UCSD-AML1 (cell line): ENCODE measurements at regions not wholly inside any gene's neighbourhood (a gene's known extent, or its start where the extent isn't known, plus 50 kb on each side); places are given as distances from the start of the nearest gene placed in this dataset.
"Not testable (repeated sequence)": the region's sequence is repeated elsewhere in the genome, so short reads cannot be mapped to it uniquely, and the experiment has no call there.

Experiments used
- DNase-seq: peaks from one replicate; lab custom pipeline; 2025; ENCODE audit not compliant: unreplicated experiment; lab: John Stamatoyannopoulos, UW

DNA sequence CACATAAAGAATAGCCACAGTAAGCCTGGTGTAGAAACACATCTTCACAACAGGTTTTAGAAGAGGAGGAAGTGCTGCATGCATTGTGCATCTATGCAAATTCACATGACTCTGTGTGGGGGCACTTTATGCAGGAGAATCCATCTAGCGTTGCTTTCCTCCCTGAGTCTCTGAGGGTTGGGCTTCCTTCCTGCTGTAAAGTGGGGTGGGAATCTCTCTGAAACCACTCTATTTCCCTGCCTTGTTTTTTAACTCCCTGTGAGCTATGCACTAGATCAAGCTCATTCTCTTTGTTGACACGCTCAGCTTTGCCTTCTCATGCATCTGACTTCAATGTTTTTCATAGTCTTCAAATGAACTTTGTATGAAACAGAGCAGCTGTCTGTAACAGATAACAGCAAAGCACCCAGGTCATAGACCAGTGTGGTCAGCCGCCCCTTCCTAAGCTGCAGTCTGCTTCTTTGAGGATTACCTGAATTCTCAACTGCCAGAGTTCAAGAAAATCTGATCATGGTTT lies 102.7 kb upstream of the DPH5 start:
- peak; percentile 44 for DNase-seq

DNA sequence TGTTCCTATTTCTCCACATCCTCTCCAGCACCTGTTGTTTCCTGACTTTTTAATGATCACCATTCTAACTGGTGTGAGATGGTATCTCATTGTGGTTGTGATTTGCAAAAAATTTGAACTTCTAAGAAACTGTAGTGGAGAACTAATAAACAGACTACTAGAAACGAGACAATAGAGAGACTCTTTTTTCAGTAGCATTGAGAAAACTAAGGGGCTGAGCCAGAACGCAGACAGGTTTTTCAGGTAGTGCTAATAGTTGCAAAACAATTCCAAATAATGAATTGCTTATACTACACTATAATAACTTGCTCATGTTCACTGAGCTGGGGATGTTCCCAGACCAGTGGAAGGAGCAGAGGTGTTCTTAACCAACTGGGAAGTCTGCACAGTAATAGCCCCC lies 98.8 kb upstream of the DPH5 start:
- no peak for DNase-seq

DNA sequence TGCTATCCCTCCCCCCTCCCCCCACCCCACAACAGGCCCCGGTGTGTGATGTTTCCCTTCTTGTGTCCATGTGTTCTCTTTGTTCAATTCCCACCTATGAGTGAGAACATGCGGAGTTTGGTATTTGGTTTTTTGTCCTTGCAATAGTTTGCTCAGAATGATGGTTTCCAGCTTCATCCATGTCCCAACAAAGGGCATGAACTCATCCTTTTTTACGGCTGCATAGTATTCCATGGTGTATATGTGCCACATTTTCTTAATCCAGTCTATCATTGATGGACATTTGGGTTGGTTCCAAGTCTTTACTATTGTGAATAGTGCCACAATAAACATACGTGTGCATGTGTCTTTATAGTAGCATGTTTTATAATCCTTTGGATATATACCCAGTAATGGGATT lies 98.3 kb upstream of the DPH5 start:
- DNase-seq = not testable (repeated sequence)

DNA sequence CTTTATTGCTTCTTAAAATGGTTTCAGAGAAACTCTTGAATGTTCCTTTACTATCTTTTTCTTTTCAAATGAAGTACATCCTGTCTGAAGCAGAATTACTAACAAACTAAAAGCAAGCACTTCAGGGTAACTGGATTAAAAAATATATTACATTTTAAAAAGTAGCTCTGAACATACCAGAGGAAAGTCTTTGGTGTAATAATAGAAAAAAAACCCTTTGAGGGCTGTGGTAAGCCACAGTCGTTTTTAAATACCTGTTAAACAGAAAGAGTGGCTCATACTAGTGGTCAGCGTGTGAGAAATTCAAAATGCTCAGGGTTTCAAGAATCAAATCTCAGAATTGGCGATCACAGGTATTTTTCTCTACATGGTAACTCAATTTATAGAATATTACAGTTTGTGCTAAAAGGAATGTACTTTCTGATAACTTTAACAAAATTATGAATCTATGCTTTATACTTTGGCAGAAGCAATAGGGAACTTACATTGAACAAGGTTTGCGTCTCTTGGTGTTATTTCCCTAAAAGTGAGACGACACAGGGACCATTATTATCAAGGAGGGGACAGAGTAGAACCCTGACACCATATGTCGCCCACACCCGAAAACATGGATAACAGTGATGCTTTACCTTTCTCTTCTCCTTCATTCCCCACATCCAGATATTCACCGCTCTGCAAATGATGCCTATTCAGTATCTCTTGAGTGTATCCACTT lies 97.0 kb upstream of the DPH5 start:
- DNase-seq = no peak

DNA sequence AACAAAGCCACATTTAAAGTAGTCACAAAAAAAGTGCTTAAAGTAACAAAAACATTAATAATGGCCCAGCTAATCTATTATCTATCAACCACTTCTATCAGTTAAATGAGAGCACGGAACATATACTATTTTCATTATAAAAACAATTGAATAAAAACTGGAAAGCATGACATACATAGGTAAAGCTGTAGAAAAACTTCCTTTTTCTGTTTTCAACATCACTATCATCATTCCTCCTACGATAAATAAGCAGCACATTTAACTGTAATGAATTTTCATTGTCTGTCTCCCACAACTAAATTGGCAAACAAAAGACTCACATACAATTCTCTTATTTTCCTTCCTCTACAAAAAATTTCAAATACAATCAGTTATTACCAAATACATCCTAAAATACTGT lies 96.4 kb upstream of the DPH5 start:
- DNase-seq = no peak

DNA sequence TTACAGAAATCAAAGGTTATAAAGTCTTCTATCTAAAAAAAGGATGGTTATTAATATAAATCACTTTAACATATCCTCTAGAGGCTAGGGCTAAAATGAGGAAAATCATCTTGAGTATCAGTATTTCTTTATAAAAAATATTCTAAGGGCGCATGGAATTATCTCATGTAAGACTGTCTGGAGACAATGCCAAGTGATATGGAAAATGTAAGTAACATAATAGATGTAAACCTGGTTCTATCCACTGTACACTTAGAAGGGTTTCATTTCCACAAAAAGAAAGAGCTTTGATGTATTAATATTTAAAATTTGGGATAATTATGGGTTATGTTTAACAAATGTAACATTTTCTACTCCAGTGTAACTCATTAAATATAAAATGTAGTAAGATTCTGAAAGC lies 95.9 kb upstream of the DPH5 start:
- DNase-seq = no peak

DNA sequence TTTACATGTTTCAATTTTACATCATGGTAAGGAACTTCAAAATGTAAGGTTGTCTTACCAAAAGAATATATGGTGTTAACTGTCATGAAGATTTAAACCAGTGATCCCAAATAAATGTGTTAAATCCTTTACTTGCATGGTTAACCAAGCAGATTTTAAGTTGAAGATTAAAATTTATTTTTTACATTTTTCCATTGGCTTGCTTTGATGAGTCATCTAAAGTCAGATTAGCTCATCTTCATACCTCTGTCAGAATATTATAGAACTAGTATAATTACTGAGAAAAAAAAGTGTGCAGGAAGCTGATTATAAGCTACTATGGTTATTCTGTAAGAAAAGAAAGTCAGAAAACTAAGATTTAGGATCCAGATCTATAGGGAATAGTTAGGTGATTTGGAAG lies 95.3 kb upstream of the DPH5 start:
- DNase-seq = no peak

DNA sequence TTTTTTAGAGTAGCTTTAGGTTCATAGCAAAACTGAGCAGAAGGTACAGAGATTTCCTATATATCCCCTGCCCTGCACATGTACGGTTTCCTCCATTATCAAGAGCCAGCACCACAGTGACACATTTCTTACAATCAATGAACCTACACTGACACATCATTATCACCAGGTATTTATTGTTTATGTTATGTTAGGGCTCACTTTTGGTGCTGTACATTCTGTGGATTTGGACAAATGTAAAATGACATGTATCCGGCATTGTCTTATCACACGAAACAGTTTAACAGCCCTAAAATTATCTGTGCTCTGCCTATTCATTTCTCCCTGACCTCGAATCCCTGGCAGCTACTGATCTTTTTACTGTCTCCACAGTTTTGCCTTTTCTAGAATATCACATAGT lies 93.7 kb upstream of the DPH5 start:
- DNase-seq = no peak

DNA sequence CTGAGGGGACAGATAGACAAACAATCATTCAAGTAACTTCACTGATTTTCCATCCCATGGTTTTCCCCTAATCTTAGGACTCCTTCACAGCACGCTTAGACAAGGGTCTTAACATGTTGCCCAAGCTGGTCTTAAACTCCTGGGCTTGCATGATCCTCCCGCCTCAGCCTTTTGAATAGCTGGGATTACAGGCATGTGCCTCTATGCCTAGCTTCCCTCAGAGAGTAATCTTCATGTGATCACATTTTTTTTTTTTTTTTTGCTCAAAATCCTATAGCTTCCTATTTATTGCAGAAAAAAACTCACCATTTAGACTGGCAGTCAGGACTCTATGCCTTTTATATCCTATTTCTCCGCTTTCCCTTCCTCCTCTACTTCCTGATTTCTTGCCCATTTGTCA lies 90.4 kb upstream of the DPH5 start:
- DNase-seq = no peak

DNA sequence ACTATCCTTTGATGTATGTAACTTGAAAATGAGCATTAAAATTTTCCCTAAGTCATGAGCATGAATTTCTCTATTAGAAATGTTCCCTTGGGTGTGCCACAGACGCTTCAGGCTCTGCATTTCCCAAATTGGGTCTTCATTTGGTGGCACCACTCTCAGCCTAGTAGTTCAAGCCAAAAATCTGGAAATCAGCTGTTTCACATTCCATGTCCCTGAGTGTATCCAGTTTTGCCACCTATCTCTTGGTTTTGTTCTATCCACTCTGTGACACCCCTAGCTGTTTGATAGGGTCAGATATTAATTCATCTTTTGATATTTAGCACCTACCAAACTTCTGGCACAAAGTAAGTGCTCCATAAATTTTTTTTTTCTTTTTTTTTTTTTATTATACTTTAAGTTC lies 89.5 kb upstream of the DPH5 start:
- no peak for DNase-seq

DNA sequence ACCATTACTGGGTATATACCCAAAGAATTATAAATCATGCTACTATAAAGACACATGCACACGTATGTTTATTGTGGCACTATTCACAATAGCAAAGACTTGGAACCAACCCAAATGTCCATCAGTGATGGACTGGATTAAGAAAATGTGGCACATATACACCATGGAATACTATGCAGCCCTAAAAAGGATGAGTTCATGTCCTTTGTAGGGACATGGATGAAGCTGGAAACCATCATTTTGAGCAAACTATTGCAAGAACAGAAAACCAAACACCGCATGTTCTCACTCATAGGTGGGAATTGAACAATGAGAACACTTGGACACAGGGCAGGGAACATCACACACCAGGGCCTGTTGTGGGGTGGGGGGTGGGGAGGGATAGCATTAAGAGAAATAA lies 88.5 kb upstream of the DPH5 start:
- DNase-seq = not testable (repeated sequence)

DNA sequence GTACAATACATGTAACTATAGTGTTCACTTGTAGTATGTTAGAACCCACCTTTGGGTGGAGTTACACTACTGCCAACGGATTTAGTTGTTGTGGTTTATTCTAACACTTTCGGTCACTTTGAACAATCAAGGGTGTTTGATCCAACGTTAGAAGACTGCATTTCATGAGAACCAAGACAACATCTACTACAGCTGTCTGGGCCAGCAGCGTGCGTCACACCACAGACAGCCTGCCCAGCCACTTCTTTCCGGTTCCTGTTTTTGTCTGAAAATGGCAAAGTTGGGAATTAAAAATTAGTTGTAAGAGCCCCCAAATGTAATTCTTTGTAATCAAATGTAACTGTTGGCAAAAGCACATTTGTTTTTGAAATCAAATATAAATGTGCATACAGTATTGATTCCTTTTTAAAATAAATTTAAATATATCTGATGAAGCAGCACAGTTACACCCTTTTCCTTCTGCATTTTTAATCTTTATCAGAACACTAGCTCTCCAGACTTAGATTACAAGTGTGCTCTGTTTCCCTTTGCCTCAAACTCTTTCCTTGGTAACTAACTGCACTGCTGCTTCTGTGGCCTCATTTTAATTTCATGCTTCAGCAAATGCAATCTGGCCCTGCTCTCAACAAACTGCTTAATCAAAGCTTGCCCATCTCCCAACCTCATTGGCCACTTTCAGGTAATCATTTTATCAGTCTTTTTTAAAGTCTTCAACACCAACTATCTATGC lies 86.6 kb upstream of the DPH5 start:
- DNase-seq = peak; percentile 67

DNA sequence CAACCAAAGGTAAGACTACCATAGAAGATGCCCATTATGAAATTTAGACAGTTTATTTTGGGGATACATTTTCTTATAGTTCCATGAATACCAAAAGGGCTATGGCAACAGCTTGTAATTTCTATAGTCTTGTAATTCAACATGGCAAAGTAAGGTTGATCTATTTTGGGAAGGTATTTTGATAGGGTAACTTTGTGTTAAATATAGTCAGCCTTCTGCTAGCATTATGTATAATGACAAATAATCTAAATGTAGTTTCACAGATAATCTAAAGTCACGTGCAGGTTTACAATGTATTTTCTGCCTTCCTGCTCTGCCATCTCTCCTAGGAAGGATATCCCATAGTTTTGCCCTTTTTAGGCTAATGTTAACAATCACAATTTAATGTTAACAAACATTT lies 85.9 kb upstream of the DPH5 start:
- DNase-seq = no peak

DNA sequence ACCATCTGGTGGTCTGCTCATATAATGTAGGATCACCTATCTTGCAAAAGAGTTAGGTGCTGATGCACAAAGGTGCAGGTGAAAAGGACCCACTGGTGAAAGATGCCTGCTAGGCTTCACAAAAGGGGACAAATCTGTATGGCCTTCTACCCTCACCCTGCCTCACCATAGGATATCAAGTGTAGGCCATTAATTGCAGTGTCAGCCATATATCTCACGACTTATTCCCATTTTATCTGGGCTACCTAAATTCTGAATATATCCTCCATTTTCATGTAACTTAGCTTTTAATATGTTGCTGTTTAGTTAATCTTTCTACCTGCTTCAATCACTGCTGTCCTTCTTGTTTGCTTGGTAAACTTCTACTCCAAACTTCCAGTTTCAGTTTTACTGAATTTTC lies 84.2 kb upstream of the DPH5 start:
- no peak for DNase-seq

DNA sequence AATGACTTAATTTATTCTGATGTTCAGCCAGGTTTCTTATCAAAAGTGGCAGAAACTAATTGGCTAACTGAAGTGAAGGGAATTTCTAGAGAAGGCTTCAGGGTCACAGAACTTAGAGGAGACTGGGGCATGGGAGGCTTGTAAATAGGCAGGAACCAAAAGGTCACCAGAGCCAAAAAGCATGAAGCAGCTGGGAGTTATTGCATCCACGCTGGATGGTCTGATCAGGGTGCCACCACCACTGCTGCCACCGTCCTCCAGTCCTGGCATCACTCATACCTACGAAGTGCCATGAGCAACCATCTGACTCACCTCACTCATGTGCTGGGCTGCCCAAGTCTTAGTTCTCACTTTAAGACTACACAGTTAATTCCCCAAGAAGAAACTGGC lies 82.5 kb upstream of the DPH5 start:
- DNase-seq = no peak

DNA sequence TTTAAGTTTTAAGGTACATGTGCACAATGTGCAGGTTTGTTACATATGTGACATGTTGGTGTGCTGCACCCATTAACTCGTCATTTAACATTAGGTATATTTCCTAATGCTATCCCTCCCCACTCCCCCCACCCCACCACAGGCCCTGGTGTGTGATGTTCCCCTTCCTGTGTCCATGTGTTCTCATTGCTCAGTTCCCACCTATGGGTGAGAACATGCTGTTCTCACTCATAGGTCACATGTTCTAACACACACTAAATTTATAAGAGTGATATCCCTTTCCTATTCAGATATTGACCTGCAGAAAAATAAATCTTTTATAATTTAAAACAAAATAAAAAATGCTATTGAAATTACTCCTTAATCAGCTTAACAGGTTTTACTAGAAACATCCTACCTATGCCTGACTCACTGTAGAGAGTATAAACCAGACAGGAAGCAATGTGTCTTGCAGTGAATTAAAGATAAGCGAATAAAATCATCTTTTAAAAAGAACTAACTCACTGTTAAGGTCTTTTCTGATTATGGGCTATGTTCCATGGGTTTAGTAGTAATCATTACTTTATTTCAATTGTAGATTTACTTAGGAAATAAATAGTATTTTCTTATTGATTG lies 82.0 kb upstream of the DPH5 start:
- DNase-seq = no peak

DNA sequence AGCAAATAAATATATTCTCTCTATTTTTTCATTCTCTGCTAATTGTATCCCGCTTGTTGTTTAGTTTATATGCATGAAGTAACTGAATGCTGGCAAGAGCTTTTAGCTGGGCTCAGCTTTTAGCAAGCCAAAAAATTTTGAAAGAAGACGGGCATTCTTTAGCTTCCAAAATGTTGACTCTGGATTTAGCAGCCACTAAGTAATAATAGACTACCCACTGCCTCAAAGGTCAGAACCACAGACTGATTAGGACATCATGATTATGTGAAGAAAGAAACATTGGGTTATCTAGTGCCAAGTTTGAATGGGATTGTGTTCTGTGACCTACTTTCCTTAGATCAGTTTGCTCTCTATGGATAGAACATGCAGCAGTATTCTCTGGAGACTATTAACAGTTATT lies 80.3 kb upstream of the DPH5 start:
- no peak for DNase-seq

DNA sequence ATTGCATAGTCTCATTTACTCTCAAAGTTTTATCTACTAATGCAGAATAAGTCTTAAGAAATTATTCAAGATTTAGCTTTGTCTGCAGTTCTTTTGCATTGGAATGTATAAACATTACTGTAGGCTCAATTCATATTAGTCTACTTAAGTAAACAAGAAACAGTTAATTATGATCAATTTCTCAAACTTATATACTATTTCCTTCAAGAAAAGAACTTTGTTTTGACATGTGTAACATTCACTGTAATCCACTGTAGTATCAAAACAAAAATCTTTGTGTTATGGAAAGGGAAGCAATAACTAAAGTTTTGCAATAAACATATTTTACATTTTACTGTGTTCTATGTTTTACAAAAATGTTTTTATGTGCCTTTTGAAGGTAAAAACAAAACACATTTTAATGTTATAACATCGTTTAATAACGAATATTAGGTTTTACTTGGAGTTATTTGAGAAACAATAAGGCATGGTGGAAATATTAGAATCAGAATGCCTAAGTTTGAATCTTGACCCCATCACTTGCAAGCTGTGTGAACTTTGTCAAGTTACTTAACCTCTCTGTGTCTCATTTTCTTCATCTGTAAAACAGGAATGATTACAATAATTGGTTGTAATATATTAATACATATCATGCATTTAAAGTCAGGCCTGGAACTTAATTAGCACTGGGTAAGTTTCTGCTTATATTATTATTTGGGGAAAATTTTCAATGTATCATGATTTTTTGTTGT lies 77.0 kb upstream of the DPH5 start:
- DNase-seq = no peak

DNA sequence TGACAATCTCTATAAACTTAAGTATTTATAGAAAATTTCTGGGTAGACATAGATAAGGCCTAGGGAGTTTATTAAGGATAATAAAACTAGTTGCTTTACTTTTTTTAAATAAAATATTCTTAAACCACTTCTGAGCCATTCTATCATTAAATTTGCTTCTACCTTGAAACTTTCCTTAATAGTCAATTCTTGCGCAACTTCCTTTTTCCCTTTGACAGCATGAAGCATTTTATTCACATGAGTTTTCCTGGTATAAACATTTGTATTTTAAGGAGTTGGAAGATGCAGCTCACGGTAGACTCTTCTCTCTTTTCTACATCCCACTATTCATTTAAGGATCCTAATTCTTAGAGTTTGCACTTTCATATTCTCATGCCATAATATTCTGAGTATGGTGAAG lies 75.8 kb upstream of the DPH5 start:
- DNase-seq = no peak

DNA sequence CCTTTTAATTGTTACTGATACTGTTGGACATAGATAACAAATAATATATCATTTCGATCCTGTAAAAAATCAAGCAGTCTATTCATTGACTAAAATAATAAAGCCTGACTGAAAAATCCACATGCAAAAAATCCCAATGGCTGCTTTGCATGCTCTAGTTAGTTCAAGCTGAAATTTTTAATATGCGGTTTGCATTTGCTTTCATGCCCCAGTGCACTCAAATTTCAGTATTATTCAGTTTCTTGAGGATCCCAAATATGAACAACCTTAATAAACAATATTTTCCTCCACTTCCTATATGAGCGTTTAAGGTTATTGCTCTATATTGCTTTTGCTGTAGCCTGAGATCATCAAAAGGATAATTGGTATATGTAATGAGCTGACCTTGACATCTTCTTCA lies 75.1 kb upstream of the DPH5 start:
- no peak for DNase-seq

DNA sequence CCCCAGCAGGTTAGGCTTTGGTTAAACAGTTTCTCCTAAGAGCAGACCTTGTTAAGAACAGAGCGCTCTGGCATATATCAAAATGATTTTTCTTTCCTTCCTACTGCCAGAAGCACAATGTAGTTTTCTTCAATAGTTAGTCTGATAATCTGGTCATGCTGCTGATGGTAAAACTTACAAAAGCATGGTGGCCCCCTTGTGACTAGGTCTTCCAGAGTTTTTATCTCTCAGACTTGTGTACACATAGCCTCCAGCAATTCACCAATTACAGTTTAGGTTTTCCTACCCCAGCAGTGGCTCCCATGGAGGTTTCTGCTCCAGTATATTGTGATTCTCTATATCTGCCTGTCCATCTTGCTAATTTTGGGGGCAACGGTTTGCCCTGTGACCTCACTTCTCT lies 73.3 kb upstream of the DPH5 start:
- DNase-seq = no peak

DNA sequence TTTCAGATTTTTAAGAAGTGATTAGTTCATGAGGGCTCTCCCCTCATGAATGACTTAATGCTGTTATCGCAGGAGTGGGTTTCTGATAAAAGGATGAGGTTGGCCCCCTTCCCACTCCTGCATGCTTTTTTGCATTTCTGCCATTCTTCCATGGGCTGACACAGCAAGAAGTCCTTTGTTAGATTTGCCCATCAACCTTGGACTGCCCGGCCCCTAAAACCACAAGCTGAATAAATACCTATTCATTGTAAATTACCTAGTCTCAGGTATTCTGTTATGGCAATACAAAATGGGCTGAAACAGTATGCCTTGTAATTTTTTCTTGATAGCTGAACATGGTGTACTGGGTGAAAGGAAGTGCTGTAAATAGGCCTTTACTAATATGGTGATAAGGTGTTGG lies 72.7 kb upstream of the DPH5 start:
- DNase-seq = no peak
